GM23338 (cell line): ENCODE measurements at regions not wholly inside any gene's neighbourhood (a gene's known extent, or its start where the extent isn't known, plus 50 kb on each side); places are given as distances from the start of the nearest gene placed in this dataset.

Source experiments
- ATAC-seq: fragments of 200-7000 bp; cut with Tn5 transposase; 3 replicates; pipeline ENCODE4 v1.9.1; 2020
- DNase-seq: peaks from one replicate; pipeline ENCODE4 v3.0.0-alpha.2; 2015; ENCODE audit warnings: low spot score
- H2AFZ ChIP-seq: fragments of 200-600 bp; sonication (generic); 2 replicates; pipeline ENCODE4 v1.8.0; 2016; ENCODE audit warnings: antibody characterized with exemption, mild to moderate bottlenecking, moderate library complexity
- H3F3A ChIP-seq: fragments of 200-600 bp; sonication (generic); replicated peaks from 2 replicates; pipeline ENCODE4 v1.8.0; 2017; ENCODE audit warnings: antibody characterized with exemption, mixed run types, low read depth
- H3K27ac ChIP-seq: fragments of 200-600 bp; sonication (generic); 2 replicates; pipeline ENCODE4 v1.6.1; 2016; ENCODE audit warnings: low read depth
- H3K27me3 ChIP-seq: fragments of 200-600 bp; sonication (generic); 2 replicates; pipeline ENCODE4 v1.8.0; 2016; ENCODE audit warnings: mild to moderate bottlenecking, mixed run types, moderate library complexity; ENCODE audit not compliant: insufficient read depth
- H3K36me3 ChIP-seq: fragments of 200-600 bp; sonication (generic); 2 replicates; pipeline ENCODE4 v1.8.0; 2016; ENCODE audit warnings: mild to moderate bottlenecking; ENCODE audit not compliant: insufficient read depth
- H3K4me1 ChIP-seq: fragments of 200-600 bp; sonication (generic); 2 replicates; pipeline ENCODE4 v1.8.0; 2016; ENCODE audit warnings: mild to moderate bottlenecking, moderate library complexity; ENCODE audit not compliant: insufficient read depth
- H3K4me2 ChIP-seq: fragments of 200-600 bp; sonication (generic); 2 replicates; pipeline ENCODE4 v1.7.1; 2017; ENCODE audit warnings: mixed run types
- H3K4me3 ChIP-seq: fragments of 200-600 bp; sonication (generic); 2 replicates; pipeline ENCODE4 v1.6.1; 2016; ENCODE audit warnings: mixed run types
- H3K79me2 ChIP-seq: fragments of 200-600 bp; sonication (generic); replicated peaks from 2 replicates; pipeline ENCODE4 v1.8.0; 2017; ENCODE audit warnings: mild to moderate bottlenecking; ENCODE audit not compliant: insufficient read depth
- H3K9me2 ChIP-seq: fragments of 200-600 bp; sonication (generic); 2 replicates; pipeline ENCODE4 v1.8.0; 2017; ENCODE audit not compliant: insufficient read depth
- H4K20me1 ChIP-seq: fragments of 200-600 bp; sonication (generic); replicated peaks from 2 replicates; pipeline ENCODE4 v1.8.0; 2017; ENCODE audit warnings: mild to moderate bottlenecking; ENCODE audit not compliant: insufficient read depth
- H3K27ac Mint-ChIP-seq: 2 replicates; pipeline ENCODE4 v1.8.0; 2020; ENCODE audit warnings: inconsistent platforms, mild to moderate bottlenecking, moderate library complexity, mixed read lengths
- H3K27me3 Mint-ChIP-seq: 3 replicates; pipeline ENCODE4 v1.8.0; 2022; ENCODE audit warnings: low read depth, mild to moderate bottlenecking, moderate library complexity, mixed read lengths, inconsistent platforms; ENCODE audit not compliant: insufficient read depth, poor library complexity
- H3K36me3 Mint-ChIP-seq: 3 replicates; pipeline ENCODE4 v1.8.0; 2021; ENCODE audit warnings: low read depth, mild to moderate bottlenecking, inconsistent platforms, moderate library complexity, mixed read lengths
- H3K4me1 Mint-ChIP-seq: 3 replicates; pipeline ENCODE4 v1.8.0; 2020; ENCODE audit warnings: mild to moderate bottlenecking, inconsistent platforms, mixed read lengths
- H3K4me3 Mint-ChIP-seq: 3 replicates; pipeline ENCODE4 v1.8.0; 2021; ENCODE audit warnings: moderate library complexity, mild to moderate bottlenecking, inconsistent platforms, mixed read lengths
- H3K9me3 Mint-ChIP-seq: 3 replicates; pipeline ENCODE4 v1.8.0; 2020; ENCODE audit warnings: moderate library complexity, mild to moderate bottlenecking, inconsistent platforms, mixed read lengths
- CREB1 ChIP-seq: fragments of 250-450 bp; sonication (Bioruptor Pico); IDR thresholded peaks from 2 replicates; pipeline ENCODE4 v1.5.0; 2020; ENCODE audit warnings: low read depth, mild to moderate bottlenecking, moderate library complexity
- EZH2 ChIP-seq: fragments of 200-600 bp; sonication (generic); IDR thresholded peaks from one replicate; pipeline ENCODE4 v1.8.0; 2017; ENCODE audit warnings: antibody characterized with exemption, mild to moderate bottlenecking, low read depth; ENCODE audit not compliant: unreplicated experiment
- JUNB ChIP-seq: IDR thresholded peaks from one replicate; pipeline ENCODE4 v1.6.1; 2016; ENCODE audit warnings: antibody characterized with exemption; ENCODE audit not compliant: unreplicated experiment
- NANOG ChIP-seq: IDR thresholded peaks from 2 replicates; pipeline ENCODE4 v1.6.1; 2016; ENCODE audit warnings: antibody characterized with exemption, borderline replicate concordance
- ZNF462 ChIP-seq: fragments of 250-450 bp; sonication (Bioruptor Pico); IDR thresholded peaks from 2 replicates; pipeline ENCODE4 v1.5.0; 2020; ENCODE audit warnings: mild to moderate bottlenecking, moderate library complexity
- TF ChIP-seq, protein P1 (sequence below), 2 experiments: fragments of 200-600 bp in 1 of 2; sonication (generic) in 1 of 2; conservative IDR thresholded peaks; 2 replicates each; pipeline versions ENCODE4 v1.5.1 to v1.6.1; 2016 to 2017; ENCODE audit warnings: antibody characterized with exemption in 2 of 2, low read depth in 2 of 2, mild to moderate bottlenecking in 2 of 2, moderate library complexity in 1 of 2

DNA sequence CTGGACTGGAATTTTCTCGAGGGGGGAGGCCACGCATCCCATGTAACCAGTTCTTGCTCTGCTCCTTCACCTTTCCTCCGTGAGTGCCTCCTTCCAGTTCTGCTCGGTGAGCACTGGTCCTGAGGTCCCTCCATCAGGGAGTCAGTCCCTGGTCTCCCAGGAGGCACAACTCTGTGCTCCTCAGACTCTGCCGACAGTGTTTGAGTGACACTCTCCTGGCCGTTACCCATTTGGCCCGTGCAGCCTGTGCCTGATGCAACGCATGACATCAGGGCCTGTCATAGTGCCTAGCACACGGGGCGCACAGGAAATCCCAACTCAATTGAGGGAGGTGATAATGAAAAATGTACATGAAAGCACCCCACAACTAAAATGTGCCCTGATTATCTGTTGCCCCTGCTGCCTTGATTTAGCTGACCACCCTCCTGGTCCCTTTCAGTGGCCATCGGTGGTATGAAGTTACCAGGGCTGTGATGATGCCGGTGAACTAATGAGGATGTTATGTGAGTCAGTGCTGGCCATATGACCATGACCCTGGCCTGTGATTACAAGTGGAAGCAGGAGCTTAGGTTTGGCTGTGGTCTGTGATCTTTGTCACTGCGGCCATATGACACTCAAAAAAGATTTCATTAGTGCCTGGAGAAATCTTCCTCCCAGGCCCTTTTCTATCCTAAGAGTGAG, 144.6 kb downstream of the TDRD15 start (continued):
- no peak for TF ChIP-seq ZNF462 (CRISPR knock-in tag)

DNA sequence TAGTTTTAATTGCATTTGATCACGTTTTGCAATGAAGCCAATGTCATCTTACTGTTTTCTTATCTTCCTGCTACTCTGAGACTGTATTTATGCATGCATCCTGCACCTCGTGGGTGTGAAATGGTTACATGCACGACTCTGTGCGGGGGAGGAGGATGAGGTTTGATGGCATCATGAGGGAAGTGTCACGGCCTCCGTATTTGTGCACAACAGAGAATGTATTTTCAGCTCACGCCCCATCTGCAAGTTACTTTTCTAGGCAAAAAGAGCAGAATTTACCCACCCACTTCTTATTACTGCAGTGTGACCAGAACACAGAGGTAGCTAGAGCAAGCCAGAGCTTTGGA, 145.1 kb downstream of the TDRD15 start:
- Histone ChIP-seq H3K9me2 (no peaks in the 10 kb centered on the region; the same call in 1 of the 2 replicates), H3K36me3 (no peaks in the 10 kb centered on the region), H3F3A (no peaks in the 10 kb centered on the region), H3K4me2 (no peak overlapping the region), H3K4me1 (no peaks in the 10 kb centered on the region), H3K79me2 (no peaks in the 10 kb centered on the region), H4K20me1 (no peaks in the 10 kb centered on the region), H2AFZ (no peak overlapping the region), H3K27me3 (no peaks in the 10 kb centered on the region), H3K4me3 (no peak overlapping the region), H3K27ac (no peak overlapping the region)
- H3K4me3 Mint-ChIP-seq = no peak overlapping the region
- 0 out of 3 replicates have a peak, but pooled peaks cover 2% of the 10 kb centered on the region for H3K4me1 Mint-ChIP-seq
- H3K9me3 Mint-ChIP-seq = no peaks in the 10 kb centered on the region
- H3K27ac Mint-ChIP-seq = no peak overlapping the region
- no peaks in the 10 kb centered on the region for H3K36me3 Mint-ChIP-seq
- no peak for ATAC-seq
- no peak for TF ChIP-seq CREB1
- TF ChIP-seq, protein P1, sequence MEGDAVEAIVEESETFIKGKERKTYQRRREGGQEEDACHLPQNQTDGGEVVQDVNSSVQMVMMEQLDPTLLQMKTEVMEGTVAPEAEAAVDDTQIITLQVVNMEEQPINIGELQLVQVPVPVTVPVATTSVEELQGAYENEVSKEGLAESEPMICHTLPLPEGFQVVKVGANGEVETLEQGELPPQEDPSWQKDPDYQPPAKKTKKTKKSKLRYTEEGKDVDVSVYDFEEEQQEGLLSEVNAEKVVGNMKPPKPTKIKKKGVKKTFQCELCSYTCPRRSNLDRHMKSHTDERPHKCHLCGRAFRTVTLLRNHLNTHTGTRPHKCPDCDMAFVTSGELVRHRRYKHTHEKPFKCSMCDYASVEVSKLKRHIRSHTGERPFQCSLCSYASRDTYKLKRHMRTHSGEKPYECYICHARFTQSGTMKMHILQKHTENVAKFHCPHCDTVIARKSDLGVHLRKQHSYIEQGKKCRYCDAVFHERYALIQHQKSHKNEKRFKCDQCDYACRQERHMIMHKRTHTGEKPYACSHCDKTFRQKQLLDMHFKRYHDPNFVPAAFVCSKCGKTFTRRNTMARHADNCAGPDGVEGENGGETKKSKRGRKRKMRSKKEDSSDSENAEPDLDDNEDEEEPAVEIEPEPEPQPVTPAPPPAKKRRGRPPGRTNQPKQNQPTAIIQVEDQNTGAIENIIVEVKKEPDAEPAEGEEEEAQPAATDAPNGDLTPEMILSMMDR (conservative IDR thresholded peaks at IDR 0.05; ENCODE audit: low read depth in 2 of 2) = no peak
- no peak for TF ChIP-seq EZH2
- TF ChIP-seq NANOG = no peak
- no peak for TF ChIP-seq JUNB
- peaks cover 2% of the 10 kb centered on the region for H3K27me3 Mint-ChIP-seq
- no peak for DNase-seq
